GM19395 (cell line): ENCODE measurements at regions not wholly inside any gene's neighbourhood (a gene's known extent, or its start where the extent isn't known, plus 50 kb on each side); places are given as distances from the start of the nearest gene placed in this dataset.

Experiments
- ATAC-seq: cut with Tn5 transposase; IDR thresholded peaks from one replicate; pipeline ENCODE4 v1.9.1; 2021; ENCODE audit warnings: mild to moderate bottlenecking, moderate library complexity; ENCODE audit not compliant: unreplicated experiment

GRCh38 chr16:86984343-86984742, 332.8 kb downstream of the C16orf95 start:
- ATAC-seq: no peak

GRCh38 chr16:86984991-86985647, 332.1 kb downstream of the C16orf95 start:
- ATAC-seq: no peak

- ATAC-seq: no peak
Measured at GRCh38 chr16:86985648-86986015, 331.6 kb downstream of the C16orf95 start.

GRCh38 chr16:86986136-86986535, 331.1 kb downstream of the C16orf95 start:
- no peak for ATAC-seq

- ATAC-seq: no peak
Measured at GRCh38 chr16:86986809-86987487, 330.2 kb downstream of the C16orf95 start.

GRCh38 chr16:86987746-86988670, 329.2 kb downstream of the C16orf95 start:
- no peak for ATAC-seq

- ATAC-seq: no peak
Measured at GRCh38 chr16:86988920-86989696, 328.1 kb downstream of the C16orf95 start.

GRCh38 chr16:86990451-86990850, 326.7 kb downstream of the C16orf95 start:
- ATAC-seq: no peak

- ATAC-seq: no peak
Measured at GRCh38 chr16:86991679-86992078, 325.5 kb downstream of the C16orf95 start.

GRCh38 chr16:86992587-86992986, 324.6 kb downstream of the C16orf95 start:
- ATAC-seq: no peak

- ATAC-seq: no peak
Measured at GRCh38 chr16:86993426-86994110, 323.6 kb downstream of the C16orf95 start.

GRCh38 chr16:86994215-86994614, 323.0 kb downstream of the C16orf95 start:
- no peak for ATAC-seq

- no peak for ATAC-seq
Measured at GRCh38 chr16:86994651-86995171, 322.5 kb downstream of the C16orf95 start.

- ATAC-seq: no peak
Measured at GRCh38 chr16:86995456-86995855, 321.7 kb downstream of the C16orf95 start.

GRCh38 chr16:86996081-86996480, 321.1 kb downstream of the C16orf95 start:
- ATAC-seq: no peak

GRCh38 chr16:86997058-86997457, 320.1 kb downstream of the C16orf95 start:
- no peak for ATAC-seq

GRCh38 chr16:86998196-86999001, 318.8 kb downstream of the C16orf95 start:
- no peak for ATAC-seq

- no peak for ATAC-seq
Measured at GRCh38 chr16:87000001-87000400, 317.2 kb downstream of the C16orf95 start.

GRCh38 chr16:87002717-87003413, 314.3 kb downstream of the C16orf95 start:
- ATAC-seq: no peak
